D341Med (cell line): ENCODE measurements at regions not wholly inside any gene's neighbourhood (a gene's known extent, or its start where the extent isn't known, plus 50 kb on each side); places are given as distances from the start of the nearest gene placed in this dataset.

Experiments used
- DNase-seq: peaks from one replicate; pipeline ENCODE4 v3.0.0; 2012; ENCODE audit warnings: low spot score

- DNase-seq = no peak
Measured at GRCh38 chr3:180829409-180830405, 82.8 kb upstream of the FXR1 start.

- DNase-seq = no peak
Measured at GRCh38 chr3:180835501-180835900, 77.0 kb upstream of the FXR1 start.

GRCh38 chr3:180836766-180837165, 75.7 kb upstream of the FXR1 start:
- DNase-seq = no peak

GRCh38 chr3:180854887-180855286, 57.6 kb upstream of the FXR1 start:
- DNase-seq = no peak

- peak; percentile 33 for DNase-seq
Measured at GRCh38 chr3:180855364-180855763, 57.1 kb upstream of the FXR1 start.

GRCh38 chr3:180855956-180856355, 56.5 kb upstream of the FXR1 start:
- DNase-seq = no peak

GRCh38 chr3:180860180-180860858, 52.2 kb upstream of the FXR1 start:
- DNase-seq = no peak
